Bronchial epithelial cell (primary cell): ENCODE measurements at regions not wholly inside any gene's neighbourhood (a gene's known extent, or its start where the extent isn't known, plus 50 kb on each side); places are given as distances from the start of the nearest gene placed in this dataset.
"Not testable (repeated sequence)": the region's sequence is repeated elsewhere in the genome, so short reads cannot be mapped to it uniquely, and the experiment has no call there.

ENCODE experiments used
- DNase-seq: peaks from one replicate; pipeline ENCODE4 v3.0.0-alpha.2; 2010; ENCODE audit warnings: low read depth
- FAIRE-seq: peaks from 2 replicates; lab custom pipeline; 2011; peaks lifted over from hg19 to GRCh38; lab: Jason Lieb, UNC
- H3K27me3 ChIP-seq: 2 replicates; pipeline ENCODE4 v1.5.1; 2011; ENCODE audit warnings: low read length; ENCODE audit not compliant: control insufficient read depth, insufficient read depth
- H3K36me3 ChIP-seq: 2 replicates; pipeline ENCODE4 v1.5.1; 2011; ENCODE audit warnings: low read length; ENCODE audit not compliant: control insufficient read depth, insufficient read depth
- H3K4me3 ChIP-seq: 2 replicates; pipeline ENCODE4 v1.5.1; 2011; ENCODE audit warnings: mild to moderate bottlenecking, low read depth, low read length, control low read depth
- TF ChIP-seq, protein P1 (sequence below): IDR thresholded peaks from 2 replicates; pipeline ENCODE4 v1.5.1; 2011; ENCODE audit warnings: mild to moderate bottlenecking, moderate library complexity, low read length, control low read depth, inconsistent platforms; ENCODE audit not compliant: insufficient read depth, severe bottlenecking

DNA sequence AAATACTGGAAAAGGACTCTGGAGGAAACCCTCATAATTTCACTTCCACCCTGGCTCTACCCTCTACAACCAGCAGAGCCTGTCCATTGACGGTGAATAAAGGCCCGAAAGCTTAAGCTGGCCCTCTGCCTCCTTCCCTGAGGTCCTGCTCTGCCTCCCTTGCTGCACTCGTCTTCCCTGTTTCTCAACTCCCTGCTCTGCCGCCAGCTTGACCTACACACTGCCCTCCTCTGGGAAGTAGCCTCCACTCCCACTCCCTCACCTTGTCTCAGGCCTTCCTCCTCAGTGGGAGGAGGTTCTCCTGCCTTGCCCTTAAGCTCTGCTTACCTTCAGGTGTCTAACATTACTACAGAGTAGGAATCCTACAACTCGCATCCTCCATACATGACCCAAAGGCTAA lies 608.6 kb upstream of the NR3C2 start:
- TF ChIP-seq, protein P1, sequence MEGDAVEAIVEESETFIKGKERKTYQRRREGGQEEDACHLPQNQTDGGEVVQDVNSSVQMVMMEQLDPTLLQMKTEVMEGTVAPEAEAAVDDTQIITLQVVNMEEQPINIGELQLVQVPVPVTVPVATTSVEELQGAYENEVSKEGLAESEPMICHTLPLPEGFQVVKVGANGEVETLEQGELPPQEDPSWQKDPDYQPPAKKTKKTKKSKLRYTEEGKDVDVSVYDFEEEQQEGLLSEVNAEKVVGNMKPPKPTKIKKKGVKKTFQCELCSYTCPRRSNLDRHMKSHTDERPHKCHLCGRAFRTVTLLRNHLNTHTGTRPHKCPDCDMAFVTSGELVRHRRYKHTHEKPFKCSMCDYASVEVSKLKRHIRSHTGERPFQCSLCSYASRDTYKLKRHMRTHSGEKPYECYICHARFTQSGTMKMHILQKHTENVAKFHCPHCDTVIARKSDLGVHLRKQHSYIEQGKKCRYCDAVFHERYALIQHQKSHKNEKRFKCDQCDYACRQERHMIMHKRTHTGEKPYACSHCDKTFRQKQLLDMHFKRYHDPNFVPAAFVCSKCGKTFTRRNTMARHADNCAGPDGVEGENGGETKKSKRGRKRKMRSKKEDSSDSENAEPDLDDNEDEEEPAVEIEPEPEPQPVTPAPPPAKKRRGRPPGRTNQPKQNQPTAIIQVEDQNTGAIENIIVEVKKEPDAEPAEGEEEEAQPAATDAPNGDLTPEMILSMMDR: no peak
- Histone ChIP-seq H3K4me3 (no peak overlapping the region), H3K36me3 (no peaks in the 10 kb centered on the region), H3K27me3 (no peaks in the 10 kb centered on the region)
- DNase-seq: no peak
- FAIRE-seq: no peak

DNA sequence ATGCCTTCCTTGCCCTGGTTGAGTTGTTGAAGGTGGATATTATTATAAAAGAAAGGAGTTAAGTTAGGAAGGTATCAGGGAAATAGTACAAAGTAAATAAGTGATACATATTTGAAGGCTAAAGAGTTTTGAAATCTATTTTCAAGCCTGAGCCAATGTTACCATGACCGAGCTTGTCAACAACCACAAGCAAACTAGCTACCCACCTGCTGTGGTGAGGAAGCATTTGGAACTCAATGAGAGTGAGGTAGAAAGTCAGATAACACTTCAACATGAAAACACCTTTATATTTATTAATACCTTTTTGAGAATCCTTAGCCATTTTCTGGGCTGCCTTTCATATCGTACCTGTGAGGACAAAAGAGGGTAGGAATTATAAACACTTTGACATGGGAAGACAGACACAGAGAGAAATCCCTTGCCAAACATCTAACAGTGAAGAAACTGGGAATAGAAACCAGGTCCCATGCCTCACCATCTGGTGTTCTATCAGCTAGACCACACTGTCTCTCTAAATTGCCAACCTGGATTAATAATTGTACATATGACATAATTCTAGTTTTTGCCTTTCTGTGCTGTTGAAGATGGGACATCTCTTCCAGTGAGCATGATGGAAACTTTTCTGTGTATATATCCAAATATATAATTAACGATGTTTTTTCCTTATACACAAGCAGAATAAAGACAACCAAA lies 606.4 kb upstream of the NR3C2 start:
- H3K36me3 ChIP-seq: no peaks in the 10 kb centered on the region
- no peaks in the 10 kb centered on the region for H3K27me3 ChIP-seq
- no peak for FAIRE-seq
- no peak overlapping the region for H3K4me3 ChIP-seq
- peak; percentile 39 for DNase-seq
- TF ChIP-seq, protein P1: no peak

DNA sequence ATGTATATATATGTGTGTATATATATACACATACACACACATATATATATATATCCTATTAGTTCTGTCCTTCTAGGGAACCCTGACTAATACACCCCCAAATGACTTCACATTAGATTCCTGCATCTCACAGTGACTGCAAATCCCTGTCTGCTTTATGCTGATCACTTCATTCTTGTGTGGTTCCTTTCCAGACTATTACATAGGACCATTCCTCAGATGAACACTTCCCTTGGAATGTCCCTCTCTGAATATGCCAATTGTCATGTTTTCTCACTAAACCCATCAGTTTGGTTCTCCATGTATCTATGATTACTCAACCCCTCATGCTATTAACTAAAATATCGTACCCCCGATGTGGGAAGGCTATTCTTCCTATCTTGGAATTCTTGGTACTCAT lies 605.2 kb upstream of the NR3C2 start:
- FAIRE-seq: no peak
- Histone ChIP-seq H3K4me3 (no peak overlapping the region), H3K27me3 (no peaks in the 10 kb centered on the region), H3K36me3 (no peaks in the 10 kb centered on the region)
- TF ChIP-seq, protein P1: no peak
- DNase-seq: peak; percentile 20

DNA sequence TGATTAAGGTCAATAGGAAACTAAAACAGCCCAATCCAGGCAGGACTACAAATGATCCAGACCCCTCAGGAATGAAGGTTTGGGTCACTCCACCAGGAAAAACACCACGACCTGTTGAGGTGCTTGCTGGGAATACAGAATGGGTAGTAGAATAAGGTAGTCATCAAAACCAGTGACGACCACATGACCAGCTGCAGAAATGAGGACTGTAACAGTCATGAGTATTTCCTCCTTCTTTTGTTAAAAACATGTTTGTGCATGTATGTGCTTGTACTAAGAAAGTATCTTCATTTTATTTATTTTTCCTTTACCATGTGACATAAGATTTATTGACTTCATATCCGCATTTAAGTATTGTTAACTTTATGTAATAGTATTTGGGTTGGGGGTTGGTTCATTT lies 603.5 kb upstream of the NR3C2 start:
- Histone ChIP-seq H3K27me3 (no peaks in the 10 kb centered on the region), H3K4me3 (no peak overlapping the region), H3K36me3 (no peaks in the 10 kb centered on the region)
- FAIRE-seq (no peak), DNase-seq (peak; percentile 75)
- TF ChIP-seq, protein P1: no peak

DNA sequence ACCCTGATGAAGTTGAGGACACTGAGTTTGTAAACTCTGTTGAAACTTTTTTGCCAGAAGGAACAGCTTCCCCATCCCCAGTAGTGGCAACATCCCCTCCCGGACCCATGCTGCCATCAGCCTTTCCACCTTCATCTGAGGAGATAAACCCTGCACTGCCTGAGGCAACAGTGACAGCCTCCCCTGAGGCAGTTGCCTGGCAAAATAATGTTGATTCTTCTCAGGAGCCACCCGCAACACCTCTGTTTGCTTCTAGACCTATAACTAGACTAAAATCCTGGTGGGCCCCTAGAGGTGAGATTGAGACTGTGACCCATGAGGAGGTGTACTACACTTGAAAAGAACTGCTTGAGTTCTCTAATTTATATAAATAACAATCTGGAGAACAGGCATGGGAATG lies 597.6 kb upstream of the NR3C2 start:
- FAIRE-seq, DNase-seq, H3K27me3 ChIP-seq, H3K4me3 ChIP-seq, H3K36me3 ChIP-seq: not testable (repeated sequence)

DNA sequence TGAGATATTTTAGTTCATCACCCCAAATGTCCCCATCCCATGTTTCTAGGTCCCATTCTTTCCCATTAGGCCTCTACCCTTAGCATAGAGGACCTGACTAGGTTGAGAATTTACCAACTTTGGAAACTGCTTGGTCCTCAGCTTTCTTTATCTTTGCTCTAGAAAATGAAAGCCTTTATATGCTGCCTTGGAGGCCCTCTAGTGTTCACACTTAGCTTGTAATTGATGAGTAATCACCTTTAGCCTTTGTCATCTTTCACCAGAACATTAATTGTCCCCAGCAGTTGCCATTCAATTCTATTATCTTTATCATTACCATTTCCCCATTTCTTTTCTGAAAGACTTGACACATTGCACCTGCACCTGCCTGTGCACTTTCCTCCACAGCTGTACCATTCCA lies 589.2 kb upstream of the NR3C2 start:
- H3K36me3 ChIP-seq: no peaks in the 10 kb centered on the region
- H3K27me3 ChIP-seq: no peaks in the 10 kb centered on the region
- TF ChIP-seq, protein P1: peak; percentile 65
- FAIRE-seq (no peak), DNase-seq (peak; percentile 53)
- H3K4me3 ChIP-seq: no peak overlapping the region
